GM12878 (cell line): ENCODE measurements at regions not wholly inside any gene's neighbourhood (a gene's known extent, or its start where the extent isn't known, plus 50 kb on each side); places are given as distances from the start of the nearest gene placed in this dataset.
"Not testable (repeated sequence)": the region's sequence is repeated elsewhere in the genome, so short reads cannot be mapped to it uniquely, and the experiment has no call there.

Source experiments
- ATAC-seq: fragments of 200-7000 bp; cut with Tn5 transposase; 3 replicates; pipeline ENCODE4 v1.9.1; 2020; ENCODE audit warnings: mild to moderate bottlenecking, moderate library complexity
- BruUV-seq: library from RNA; stranded (reverse); fragments of 400-500 nt; replicated peaks from 2 replicates; lab custom pipeline; 2021; lab: Mats Ljungman, UMichigan
- CTCF ChIA-PET: fragments of 300-600 bp; sonication (Branson Sonifier 250); formaldehyde crosslinking; extraction: SDS; loops from one replicate; lab custom pipeline; 2021; ENCODE audit warnings: inconsistent platforms; lab: Yijun Ruan, JAX
- POLR2A ChIA-PET: fragments of 350-600 bp; formaldehyde crosslinking; extraction: SDS; loops from one replicate; lab custom pipeline; 2021; ENCODE audit warnings: inconsistent platforms; lab: Charles Lee
- RAD21 ChIA-PET: fragments of 300-600 bp; sonication (Branson Sonifier 250); formaldehyde crosslinking; loops from one replicate; lab custom pipeline; 2023; ENCODE audit warnings: antibody characterized with exemption; ENCODE audit not compliant: unreplicated experiment; lab: Charles Lee
- SMC1A ChIA-PET: fragments of 300-600 bp; sonication (Branson Sonifier 250); formaldehyde crosslinking; loops from one replicate; lab custom pipeline; 2023; ENCODE audit not compliant: unreplicated experiment, uncharacterized antibody; lab: Charles Lee
- DNase-seq: peaks from one replicate; pipeline ENCODE4 v3.0.0-alpha.2; 2011; ENCODE audit warnings: low read depth, low spot score
- FAIRE-seq: peaks from 3 replicates; lab custom pipeline; 2011; peaks lifted over from hg19 to GRCh38; lab: Jason Lieb, UNC
- H2AFZ ChIP-seq: 2 replicates; pipeline ENCODE4 v1.6.0; 2011; ENCODE audit warnings: low read depth, low read length, control low read depth; ENCODE audit not compliant: control insufficient read depth
- H3K27ac ChIP-seq: 2 replicates; pipeline ENCODE4 v1.5.1; 2011; ENCODE audit warnings: control low read depth; ENCODE audit not compliant: control insufficient read depth, insufficient read depth
- H3K27me3 ChIP-seq, 2 experiments: replicated peaks in 1 of 2; 2 replicates each; pipeline versions ENCODE4 v1.6.0 to v1.6.1; 2011; ENCODE audit warnings: low read length in 1 of 2; ENCODE audit not compliant: control insufficient read depth in 2 of 2, insufficient read depth in 2 of 2
- H3K36me3 ChIP-seq, 2 experiments: 2 replicates each; pipeline ENCODE4 v1.5.1; 2011; ENCODE audit warnings: low read length in 1 of 2; ENCODE audit not compliant: control insufficient read depth in 2 of 2, insufficient read depth in 2 of 2
- H3K4me1 ChIP-seq: 2 replicates; pipeline ENCODE4 v1.6.1; 2011; ENCODE audit warnings: mild to moderate bottlenecking, low read length, moderate library complexity, mixed read lengths; ENCODE audit not compliant: control insufficient read depth, insufficient read depth
- H3K4me2 ChIP-seq: 2 replicates; pipeline ENCODE4 v1.6.0; 2011; ENCODE audit warnings: control low read depth; ENCODE audit not compliant: control insufficient read depth, insufficient read depth
- H3K4me3 ChIP-seq: fragments of 200-600 bp; sonication (generic); 2 replicates; pipeline ENCODE4 v1.5.1; 2016
- H3K79me2 ChIP-seq: 2 replicates; pipeline ENCODE4 v1.6.0; 2011; ENCODE audit warnings: low read length; ENCODE audit not compliant: control insufficient read depth, insufficient read depth
- H3K9ac ChIP-seq: 2 replicates; pipeline ENCODE4 v1.8.0; 2011; ENCODE audit warnings: low read length, control low read depth, mixed read lengths; ENCODE audit not compliant: control insufficient read depth, insufficient read depth
- H3K9me3 ChIP-seq: replicated peaks from 3 replicates; pipeline ENCODE4 v1.5.1; 2011; ENCODE audit warnings: mild to moderate bottlenecking, low read length; ENCODE audit not compliant: control insufficient read depth, insufficient read depth
- H4K20me1 ChIP-seq: 2 replicates; pipeline ENCODE4 v1.6.0; 2011; ENCODE audit not compliant: control insufficient read depth, insufficient read depth
- POLR2A ChIP-seq: IDR thresholded peaks from 2 replicates; pipeline ENCODE4 v1.6.1; 2011; ENCODE audit warnings: low read depth, mild to moderate bottlenecking, low read length
- POLR2AphosphoS2 ChIP-seq: IDR thresholded peaks from 2 replicates; pipeline ENCODE4 v1.6.1; 2011; ENCODE audit warnings: low read depth, mild to moderate bottlenecking, low read length, improper control_type of control experiment, moderate library complexity
- SUZ12 ChIP-seq: fragments of 200-600 bp; sonication (generic); IDR thresholded peaks from one replicate; pipeline ENCODE4 v1.6.1; 2018; ENCODE audit warnings: antibody characterized with exemption, mild to moderate bottlenecking; ENCODE audit not compliant: unreplicated experiment
- TBL1XR1 ChIP-seq: IDR thresholded peaks from 2 replicates; pipeline ENCODE4 v1.6.1; 2012; ENCODE audit warnings: low read depth, low read length, improper control_type of control experiment
- WGBS: methylation state at CpG from one replicate; pipeline ENCODE4 v1.1.6; 2016; ENCODE audit warnings: low lambda C conversion rate; ENCODE audit not compliant: insufficient replicate concordance, insufficient coverage; ENCODE audit errors: missing lambda C conversion rate; 5-methylcytosine and 5-hydroxymethylcytosine counted together
- in situ Hi-C: fragments of 300-500 bp; cut with MboI; formaldehyde crosslinking; loops from 9 replicates; pipeline ENCODE4 v1.14.3; 2018; ENCODE audit warnings: mixed read lengths
- intact Hi-C: fragments of 100-400 bp; cut with micrococcal nuclease; formaldehyde crosslinking; loops from one replicate; pipeline ENCODE4 v1.14.2; 2022; ENCODE audit not compliant: unreplicated experiment
- TF ChIP-seq, protein P1 (sequence below): IDR thresholded peaks from 2 replicates; pipeline ENCODE4 v1.6.1; 2012; ENCODE audit warnings: low read depth, low read length, improper control_type of control experiment
- TF ChIP-seq, protein P2 (sequence below): fragments of 450-650 bp; formaldehyde crosslinking; IDR thresholded peaks from 2 replicates; pipeline ENCODE4 v1.4.0; 2022; ENCODE audit warnings: mild to moderate bottlenecking, moderate library complexity

DNA sequence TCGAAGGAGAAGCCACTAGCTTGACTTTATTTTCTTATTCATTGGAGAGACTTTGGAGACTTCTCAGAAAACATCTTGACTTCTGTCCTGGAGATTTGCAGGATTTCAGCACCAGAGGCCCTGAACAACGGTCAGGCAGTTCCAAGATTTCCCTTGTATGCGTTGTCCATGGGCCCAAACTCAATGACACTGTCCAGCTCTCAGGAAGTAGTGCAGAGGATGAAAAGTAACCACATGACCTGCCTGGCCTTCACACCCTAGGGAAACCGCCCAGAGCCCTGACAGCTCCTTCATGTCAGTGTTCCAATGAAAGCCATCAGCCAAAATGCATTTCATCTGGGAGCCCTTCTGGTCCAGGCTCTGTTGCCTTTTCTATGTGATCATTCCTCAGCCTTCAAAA, 214.1 kb downstream of the BLID start (continued):
- TF ChIP-seq, protein P1, sequence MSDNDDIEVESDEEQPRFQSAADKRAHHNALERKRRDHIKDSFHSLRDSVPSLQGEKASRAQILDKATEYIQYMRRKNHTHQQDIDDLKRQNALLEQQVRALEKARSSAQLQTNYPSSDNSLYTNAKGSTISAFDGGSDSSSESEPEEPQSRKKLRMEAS = no peak
- TF ChIP-seq TBL1XR1 = no peak
- TF ChIP-seq, protein P2, sequence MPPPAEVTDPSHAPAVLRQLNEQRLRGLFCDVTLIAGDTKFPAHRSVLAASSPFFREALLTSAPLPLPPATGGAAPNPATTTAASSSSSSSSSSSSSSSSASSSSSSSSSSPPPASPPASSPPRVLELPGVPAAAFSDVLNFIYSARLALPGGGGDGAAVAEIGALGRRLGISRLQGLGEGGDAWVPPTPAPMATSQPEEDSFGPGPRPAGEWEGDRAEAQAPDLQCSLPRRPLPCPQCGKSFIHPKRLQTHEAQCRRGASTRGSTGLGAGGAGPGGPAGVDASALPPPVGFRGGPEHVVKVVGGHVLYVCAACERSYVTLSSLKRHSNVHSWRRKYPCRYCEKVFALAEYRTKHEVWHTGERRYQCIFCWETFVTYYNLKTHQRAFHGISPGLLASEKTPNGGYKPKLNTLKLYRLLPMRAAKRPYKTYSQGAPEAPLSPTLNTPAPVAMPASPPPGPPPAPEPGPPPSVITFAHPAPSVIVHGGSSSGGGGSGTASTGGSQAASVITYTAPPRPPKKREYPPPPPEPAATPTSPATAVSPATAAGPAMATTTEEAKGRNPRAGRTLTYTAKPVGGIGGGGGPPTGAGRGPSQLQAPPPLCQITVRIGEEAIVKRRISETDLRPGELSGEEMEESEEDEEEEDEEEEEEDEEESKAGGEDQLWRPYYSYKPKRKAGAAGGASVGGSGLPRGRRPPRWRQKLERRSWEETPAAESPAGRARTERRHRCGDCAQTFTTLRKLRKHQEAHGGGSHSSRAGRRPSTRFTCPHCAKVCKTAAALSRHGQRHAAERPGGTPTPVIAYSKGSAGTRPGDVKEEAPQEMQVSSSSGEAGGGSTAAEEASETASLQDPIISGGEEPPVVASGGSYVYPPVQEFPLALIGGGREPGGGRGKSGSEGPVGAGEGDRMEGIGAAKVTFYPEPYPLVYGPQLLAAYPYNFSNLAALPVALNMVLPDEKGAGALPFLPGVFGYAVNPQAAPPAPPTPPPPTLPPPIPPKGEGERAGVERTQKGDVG (CRISPR knock-in tag) = no peak
- TF ChIP-seq SUZ12 = no peak
- no peak for TF ChIP-seq POLR2AphosphoS2
- TF ChIP-seq POLR2A = no peak

DNA sequence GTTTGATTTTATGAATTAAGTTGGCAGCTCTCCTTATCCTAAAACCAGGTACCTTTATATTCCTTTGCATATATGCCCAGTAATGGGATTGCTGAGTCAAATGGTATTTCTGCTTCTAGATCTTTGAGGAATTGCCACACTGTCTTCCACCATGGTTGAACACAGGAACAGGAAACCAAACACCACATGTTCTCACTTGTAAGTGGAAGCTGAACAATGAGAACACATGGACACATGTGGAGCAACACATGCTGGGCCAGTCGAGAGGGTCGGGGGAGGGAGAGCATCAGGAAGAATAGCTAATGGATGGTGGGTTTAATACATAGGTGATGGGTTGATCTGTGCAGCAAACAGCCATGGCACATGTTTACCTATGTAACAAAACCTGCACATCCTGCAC, 214.6 kb downstream of the BLID start:
- intact Hi-C loops, CTCF ChIA-PET, H3K4me2 ChIP-seq, H3K9me3 ChIP-seq, DNase-seq, H4K20me1 ChIP-seq, ATAC-seq, BruUV-seq, H3K36me3 ChIP-seq, H2AFZ ChIP-seq, H3K27ac ChIP-seq, SMC1A ChIA-PET, H3K27me3 ChIP-seq, H3K9ac ChIP-seq, H3K79me2 ChIP-seq, in situ Hi-C loops, FAIRE-seq, RAD21 ChIA-PET, H3K4me3 ChIP-seq, H3K4me1 ChIP-seq: not testable (repeated sequence)
- 47% methylated on average over 2 of the region's 2 CpGs for WGBS
- POLR2A ChIA-PET = interaction anchor here (0.6 kb wide), 1 partner anchor 1112 kb away, joined by 5 read pairs; no protein-coding TSS in a partner anchor
